ENCODE measurements at regions not wholly inside any gene's neighbourhood (a gene's known extent, or its start where the extent isn't known, plus 50 kb on each side); places are given as distances from the start of the nearest gene placed in this dataset.

DNA sequence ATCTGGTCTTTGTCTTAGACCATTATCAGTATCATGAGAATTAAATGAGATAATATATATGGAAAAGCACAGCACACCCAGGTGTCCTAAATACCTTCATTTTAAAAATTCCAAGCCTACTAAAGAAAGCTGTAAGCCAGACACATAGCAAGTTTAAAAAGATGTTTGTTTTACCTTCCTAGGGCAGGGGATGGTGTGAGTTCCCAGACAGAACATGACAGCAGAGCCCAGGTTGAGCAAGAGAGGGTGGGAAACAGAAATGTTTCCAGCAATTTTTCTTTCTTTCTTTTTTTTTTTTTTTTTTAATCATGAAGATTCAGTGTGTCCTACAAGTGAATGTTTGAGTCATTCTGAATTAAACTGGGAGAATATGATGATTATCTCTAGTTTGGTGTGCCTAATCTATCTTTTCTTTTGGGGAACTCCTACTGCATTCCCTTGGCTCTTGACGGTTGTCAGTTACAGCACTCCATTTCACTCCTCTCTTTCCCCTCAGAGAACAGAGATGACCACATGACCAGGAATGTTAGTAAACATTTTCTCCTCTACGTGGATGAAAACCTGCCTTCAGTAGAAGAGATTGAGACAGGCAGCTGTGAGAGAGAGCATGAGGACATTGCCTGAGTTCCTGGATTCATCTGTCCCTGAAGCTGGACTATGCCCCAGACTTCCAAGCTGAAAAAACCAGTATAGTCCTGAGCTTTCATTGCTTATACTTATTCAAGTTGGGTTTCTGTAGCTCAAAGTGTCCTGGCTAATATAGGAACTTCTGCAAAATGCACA is 54.5 kb upstream of the ARL14 start:
- H3K27me3 ChIP-seq (ENCODE audit: control insufficient read depth, insufficient read depth, low read length) = no peaks in the 10 kb centered on the region
- H3K27ac ChIP-seq (ENCODE audit: low read length) = no peak overlapping the region
- DNase-seq = no peak
- no CpG with 5 or more reads among the region's 2 CpGs for WGBS (ENCODE audit: insufficient coverage)
- no peaks in the 10 kb centered on the region for H3K9me3 ChIP-seq (replicated peaks; ENCODE audit: control insufficient read depth, low read depth, low read length)
- no peaks in the 10 kb centered on the region for H3K36me3 ChIP-seq (ENCODE audit: control insufficient read depth, insufficient read depth, low read length)
- H3K4me1 ChIP-seq (ENCODE audit: control insufficient read depth, insufficient read depth, low read length) = no peaks in the 10 kb centered on the region
- H3K4me3 ChIP-seq (ENCODE audit: low read length) = no peak overlapping the region

DNA sequence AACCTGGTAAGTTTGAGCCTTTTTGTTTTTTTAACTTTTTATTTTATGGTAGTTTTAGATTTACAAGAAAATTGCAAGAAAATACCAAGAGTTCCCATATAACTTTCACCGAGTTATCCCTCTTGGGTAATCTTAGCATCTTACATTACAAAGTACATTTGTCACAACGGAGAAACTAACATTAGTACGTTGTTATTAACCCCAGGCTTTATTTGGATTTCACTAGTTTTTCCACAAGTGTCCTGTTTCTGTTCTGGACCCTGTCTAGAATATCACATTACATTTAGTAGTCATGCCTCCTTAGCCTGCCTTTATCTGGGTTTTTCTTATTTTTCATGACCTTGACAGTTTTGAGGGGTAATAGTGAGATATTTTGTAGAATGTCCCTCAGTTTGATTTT is 53.5 kb upstream of the KPNA4 start:
- Histone ChIP-seq H3K27me3 (ENCODE audit: control insufficient read depth, insufficient read depth, low read length) (no peaks in the 10 kb centered on the region), H3K36me3 (ENCODE audit: control insufficient read depth, insufficient read depth, low read length) (no peaks in the 10 kb centered on the region), H3K4me1 (ENCODE audit: control insufficient read depth, insufficient read depth, low read length) (peaks cover 3% of the 10 kb centered on the region), H3K9me3 (replicated peaks; ENCODE audit: control insufficient read depth, low read depth, low read length) (no peaks in the 10 kb centered on the region), H3K27ac (ENCODE audit: low read length) (no peak overlapping the region), H3K4me3 (ENCODE audit: low read length) (no peak overlapping the region)
- no CpG with 5 or more reads among the region's 3 CpGs for WGBS (ENCODE audit: insufficient coverage)
- no peak for DNase-seq

DNA sequence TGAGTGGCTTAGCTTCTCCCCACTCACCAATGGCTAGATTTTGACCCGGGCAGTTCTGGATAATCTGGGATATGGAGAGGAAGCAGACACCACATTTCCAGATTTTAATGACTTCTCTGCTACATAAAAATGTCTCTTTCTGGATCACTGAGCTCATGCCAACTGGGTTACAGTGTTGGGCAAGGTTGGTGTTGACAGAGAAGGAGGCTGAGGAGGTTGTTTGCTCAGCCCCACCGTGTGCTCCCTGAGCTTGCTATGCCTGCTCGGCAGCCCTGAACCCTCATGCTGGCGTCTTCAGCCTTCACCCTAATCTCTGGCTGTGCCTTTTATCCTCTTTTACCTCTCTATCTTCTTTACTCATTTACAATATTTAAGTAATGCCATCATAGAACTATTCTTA is 53.0 kb upstream of the KPNA4 start:
- no peak for DNase-seq

DNA sequence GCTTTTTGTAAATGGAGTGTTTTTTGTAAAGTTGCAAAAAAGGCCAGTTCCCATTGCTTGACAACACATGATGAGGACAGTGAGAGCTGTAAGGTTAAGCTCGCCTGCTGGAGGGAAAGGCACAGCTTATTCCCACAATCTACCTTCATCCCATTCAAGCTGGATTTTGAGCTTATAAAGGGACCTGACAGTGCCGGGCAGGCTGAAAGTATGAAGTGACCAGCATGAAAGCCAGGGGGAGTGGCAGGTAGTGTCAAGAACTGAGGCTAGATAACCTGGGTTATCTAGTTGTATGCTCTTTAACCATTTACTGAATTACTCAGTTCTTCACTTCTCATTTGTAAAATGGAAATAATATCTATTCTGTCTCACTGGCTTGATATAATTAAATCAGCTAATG is 52.3 kb upstream of the KPNA4 start:
- WGBS (ENCODE audit: insufficient coverage) = no CpG with 5 or more reads among the region's 2 CpGs
- Histone ChIP-seq H3K4me3 (ENCODE audit: low read length) (no peak overlapping the region), H3K27ac (ENCODE audit: low read length) (no peak overlapping the region), H3K9me3 (replicated peaks; ENCODE audit: control insufficient read depth, low read depth, low read length) (no peaks in the 10 kb centered on the region), H3K4me1 (ENCODE audit: control insufficient read depth, insufficient read depth, low read length) (peaks cover 6% of the 10 kb centered on the region), H3K27me3 (ENCODE audit: control insufficient read depth, insufficient read depth, low read length) (no peaks in the 10 kb centered on the region), H3K36me3 (ENCODE audit: control insufficient read depth, insufficient read depth, low read length) (no peaks in the 10 kb centered on the region)
- no peak for DNase-seq

More for the DNA sequence above, 53.0 kb upstream of the KPNA4 start:
- H3K4me1 ChIP-seq (ENCODE audit: control insufficient read depth, insufficient read depth, low read length) = peaks cover 3% of the 10 kb centered on the region
- WGBS (ENCODE audit: insufficient coverage) = no CpG with 5 or more reads among the region's 4 CpGs
- no peaks in the 10 kb centered on the region for H3K36me3 ChIP-seq (ENCODE audit: control insufficient read depth, insufficient read depth, low read length)
- H3K9me3 ChIP-seq (replicated peaks; ENCODE audit: control insufficient read depth, low read depth, low read length) = no peaks in the 10 kb centered on the region
- no peak overlapping the region for H3K4me3 ChIP-seq (ENCODE audit: low read length)
- no peaks in the 10 kb centered on the region for H3K27me3 ChIP-seq (ENCODE audit: control insufficient read depth, insufficient read depth, low read length)
- no peak overlapping the region for H3K27ac ChIP-seq (ENCODE audit: low read length)

DNA sequence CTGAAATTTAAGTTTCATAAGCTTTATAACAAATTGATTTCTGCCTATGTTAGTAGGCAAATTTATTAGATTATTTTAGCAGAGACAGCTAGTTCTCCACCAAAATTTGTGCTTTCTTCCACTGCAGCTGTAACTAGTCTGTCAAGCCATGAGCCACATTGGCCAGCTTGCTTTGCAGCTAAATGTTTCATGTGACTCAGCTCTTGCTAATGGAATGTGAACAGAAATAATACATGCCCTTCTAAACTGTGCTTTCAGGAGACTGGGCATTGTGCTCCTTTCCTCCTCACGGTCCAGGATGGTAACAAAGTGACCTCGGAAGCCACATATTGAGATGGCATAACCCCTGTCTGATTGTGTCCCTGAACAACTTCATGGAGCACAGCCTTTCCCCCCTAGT is 51.3 kb upstream of the KPNA4 start:
- H3K9me3 ChIP-seq (replicated peaks; ENCODE audit: control insufficient read depth, low read depth, low read length) = no peaks in the 10 kb centered on the region
- peak; percentile 10 for DNase-seq
- H3K4me1 ChIP-seq (ENCODE audit: control insufficient read depth, insufficient read depth, low read length) = peaks cover 7% of the 10 kb centered on the region
- H3K36me3 ChIP-seq (ENCODE audit: control insufficient read depth, insufficient read depth, low read length) = no peaks in the 10 kb centered on the region
- 60% methylated on average over 2 of the region's 2 CpGs for whole genome bisulfite sequencing (ENCODE audit: insufficient coverage)
- no peak overlapping the region for H3K4me3 ChIP-seq (ENCODE audit: low read length)
- H3K27ac ChIP-seq (ENCODE audit: low read length) = no peak overlapping the region
- H3K27me3 ChIP-seq (ENCODE audit: control insufficient read depth, insufficient read depth, low read length) = no peaks in the 10 kb centered on the region

DNA sequence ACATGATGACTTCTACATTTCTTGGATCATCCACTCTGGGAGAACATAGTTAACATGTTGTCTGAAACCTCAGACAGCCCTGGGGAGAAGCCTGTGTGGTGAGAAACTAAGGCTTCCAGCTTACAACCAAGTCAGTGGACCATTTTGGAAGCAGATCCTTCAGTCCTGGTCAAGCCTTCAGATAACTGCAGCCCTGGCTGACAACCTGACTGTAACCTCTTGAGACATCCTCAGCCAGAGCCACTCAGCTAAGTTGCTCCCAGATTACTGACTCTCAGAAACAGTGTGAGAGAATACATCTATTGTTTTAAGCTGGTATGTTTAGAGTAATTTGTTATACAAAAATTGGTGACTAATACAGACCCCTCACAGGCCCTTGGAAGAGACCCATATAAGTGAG is 50.9 kb upstream of the KPNA4 start:
- Histone ChIP-seq H3K4me3 (ENCODE audit: low read length) (no peak overlapping the region), H3K36me3 (ENCODE audit: control insufficient read depth, insufficient read depth, low read length) (no peaks in the 10 kb centered on the region), H3K4me1 (ENCODE audit: control insufficient read depth, insufficient read depth, low read length) (peaks cover 7% of the 10 kb centered on the region), H3K27ac (ENCODE audit: low read length) (no peak overlapping the region), H3K27me3 (ENCODE audit: control insufficient read depth, insufficient read depth, low read length) (no peaks in the 10 kb centered on the region), H3K9me3 (replicated peaks; ENCODE audit: control insufficient read depth, low read depth, low read length) (no peaks in the 10 kb centered on the region)
- DNase-seq = no peak
